PFSK-1 (cell line): ENCODE measurements at regions not wholly inside any gene's neighbourhood (a gene's known extent, or its start where the extent isn't known, plus 50 kb on each side); places are given as distances from the start of the nearest gene placed in this dataset.

Experiments
- FOXP2 ChIP-seq: optimal IDR thresholded peaks from 2 replicates; pipeline ENCODE3; 2011; ENCODE audit warnings: borderline replicate concordance, control low read depth, inconsistent platforms; ENCODE audit not compliant: insufficient read depth; ENCODE audit errors: extremely low read length, extremely low read depth
- POLR2AphosphoS5 ChIP-seq: IDR thresholded peaks from 2 replicates; pipeline ENCODE4 v1.6.1; 2012; ENCODE audit warnings: low read depth, mild to moderate bottlenecking, control low read depth, low read length, moderate library complexity
- REST ChIP-seq, 2 experiments: IDR thresholded peaks; 2 replicates each; pipeline versions ENCODE4 v1.6.1 to v1.8.0; 2011 to 2012; ENCODE audit warnings: low read depth in 2 of 2, low read length in 2 of 2, control low read depth in 1 of 2, inconsistent platforms in 1 of 2, mild to moderate bottlenecking in 1 of 2, moderate library complexity in 1 of 2; ENCODE audit not compliant: insufficient read depth in 1 of 2
- SIN3A ChIP-seq: IDR thresholded peaks from 2 replicates; pipeline ENCODE4 v1.6.1; 2012; ENCODE audit warnings: mild to moderate bottlenecking, low read length, moderate library complexity, borderline replicate concordance; ENCODE audit not compliant: insufficient read depth
- TAF1 ChIP-seq: IDR thresholded peaks from 2 replicates; pipeline ENCODE4 v1.6.1; 2012; ENCODE audit warnings: low read length, control low read depth, borderline replicate concordance; ENCODE audit not compliant: insufficient read depth

GRCh38 chr9:24462951-24463350 is 82.7 kb downstream of the IZUMO3 start:
- TF ChIP-seq REST (IDR thresholded peaks at IDR 0.05; ENCODE audit: insufficient read depth in 1 of 2, low read depth in 2 of 2, low read length in 2 of 2): no peak
- TF ChIP-seq POLR2AphosphoS5: no peak
- TF ChIP-seq TAF1: no peak
- TF ChIP-seq FOXP2: no peak
- no peak for TF ChIP-seq SIN3A

DNA sequence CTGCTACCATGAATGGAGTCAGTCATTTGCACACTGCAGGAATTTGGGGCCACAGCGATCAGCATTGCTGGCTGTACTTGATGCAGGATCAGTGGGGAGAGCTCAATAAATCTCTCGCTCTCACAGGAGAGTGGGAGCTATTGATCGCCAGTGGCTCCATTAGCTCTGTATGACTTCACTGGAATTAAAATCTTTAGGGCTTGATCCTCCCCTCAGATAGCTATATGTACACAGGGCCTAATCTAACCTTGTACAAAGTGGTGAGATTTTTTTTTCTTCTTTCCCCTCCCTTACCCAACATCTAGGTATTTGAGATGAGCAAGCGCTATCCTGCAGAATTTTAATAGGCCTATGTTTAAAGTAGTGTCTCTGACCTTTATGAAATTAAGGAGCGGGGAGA is 84.9 kb downstream of the IZUMO3 start:
- TF ChIP-seq REST (IDR thresholded peaks at IDR 0.05; ENCODE audit: insufficient read depth in 1 of 2, low read depth in 2 of 2, low read length in 2 of 2): no peak
- TF ChIP-seq POLR2AphosphoS5: no peak
- no peak for TF ChIP-seq TAF1
- no peak for TF ChIP-seq FOXP2
- TF ChIP-seq SIN3A: no peak

DNA sequence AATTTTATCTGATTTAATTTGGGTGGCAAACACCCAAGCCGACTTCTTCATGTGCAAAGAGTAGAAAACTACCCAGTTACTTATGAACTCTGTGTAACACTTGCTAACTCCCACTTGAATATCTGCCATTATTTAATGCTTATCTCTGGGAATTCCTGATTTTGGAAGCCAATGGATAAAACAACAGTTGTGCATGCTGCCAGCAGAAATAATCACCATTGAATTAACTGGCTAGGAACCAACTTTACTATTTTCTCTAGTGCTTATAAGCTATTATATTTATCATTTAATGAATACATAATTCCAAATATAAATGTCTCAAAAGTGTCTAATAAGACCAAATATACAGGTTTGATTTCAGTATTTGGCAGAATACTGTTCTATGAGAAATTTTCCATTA is 85.7 kb downstream of the IZUMO3 start:
- TF ChIP-seq POLR2AphosphoS5 (no peak), REST (IDR thresholded peaks at IDR 0.05; ENCODE audit: insufficient read depth in 1 of 2, low read depth in 2 of 2, low read length in 2 of 2) (no peak), SIN3A (no peak)

- no peak for TF ChIP-seq POLR2AphosphoS5
- no peak for TF ChIP-seq SIN3A
- TF ChIP-seq FOXP2: no peak
- no peak for TF ChIP-seq TAF1
- no peak for TF ChIP-seq REST (IDR thresholded peaks at IDR 0.05; ENCODE audit: insufficient read depth in 1 of 2, low read depth in 2 of 2, low read length in 2 of 2)
Measured at GRCh38 chr9:24451346-24451745, 94.4 kb downstream of the IZUMO3 start.

- no peak for TF ChIP-seq TAF1
- no peak for TF ChIP-seq REST (IDR thresholded peaks at IDR 0.05; ENCODE audit: insufficient read depth in 1 of 2, low read depth in 2 of 2, low read length in 2 of 2)
- TF ChIP-seq SIN3A: no peak
- TF ChIP-seq POLR2AphosphoS5: no peak
- no peak for TF ChIP-seq FOXP2
Measured at GRCh38 chr9:24449976-24450375, 95.7 kb downstream of the IZUMO3 start.
